ENCODE measurements at regions not wholly inside any gene's neighbourhood (a gene's known extent, or its start where the extent isn't known, plus 50 kb on each side); places are given as distances from the start of the nearest gene placed in this dataset.

GRCh38 chr5:2586016-2586715, 165.3 kb downstream of the IRX2 start:
- no peak for TF ChIP-seq CTCF (IDR thresholded peaks at IDR 0.05; ENCODE audit: low read length)
- no peak for TF ChIP-seq EZH2 (IDR thresholded peaks at IDR 0.05; ENCODE audit: borderline replicate concordance, low read length)

Data from OCI-LY1 (cell line).